MCF 10A (cell line): ENCODE measurements at regions not wholly inside any gene's neighbourhood (a gene's known extent, or its start where the extent isn't known, plus 50 kb on each side); places are given as distances from the start of the nearest gene placed in this dataset.
A peak's percentile ranks its signal among the peaks of the same experiment; 100 is the strongest.

Experiments used
- BruUV-seq: library from RNA; stranded (reverse); fragments of 400-500 nt; replicated peaks from 2 replicates; lab custom pipeline; 2021; lab: Mats Ljungman, UMichigan
- CTCF ChIA-PET: fragments of 300-600 bp; sonication (Branson Sonifier 250); formaldehyde crosslinking; extraction: SDS; loops from one replicate; lab custom pipeline; 2021; ENCODE audit warnings: antibody characterized with exemption, inconsistent platforms; lab: Yijun Ruan, JAX
- POLR2A ChIA-PET: fragments of 300-600, 350-650 bp; sonication (Branson Sonifier 250); formaldehyde crosslinking; extraction: SDS; loops from one replicate; lab custom pipeline; 2020; ENCODE audit warnings: antibody characterized with exemption, inconsistent platforms; lab: Yijun Ruan, JAX
- DNase-seq: peaks from one replicate; pipeline ENCODE4 v3.0.0-alpha.2; 2018; ENCODE audit not compliant: unreplicated experiment
- H3K27ac Mint-ChIP-seq: one replicate; pipeline ENCODE4 v1.8.0; 2022; ENCODE audit warnings: mild to moderate bottlenecking, low read depth, mixed read lengths; ENCODE audit not compliant: unreplicated experiment
- H3K27me3 Mint-ChIP-seq: one replicate; pipeline ENCODE4 v1.8.0; 2022; ENCODE audit warnings: mixed read lengths; ENCODE audit not compliant: insufficient read depth, unreplicated experiment
- H3K36me3 Mint-ChIP-seq: one replicate; pipeline ENCODE4 v1.8.0; 2022; ENCODE audit warnings: mild to moderate bottlenecking, moderate library complexity, mixed read lengths; ENCODE audit not compliant: insufficient read depth, unreplicated experiment
- H3K4me1 Mint-ChIP-seq: one replicate; pipeline ENCODE4 v1.8.0; 2022; ENCODE audit warnings: mixed read lengths; ENCODE audit not compliant: insufficient read depth, unreplicated experiment
- H3K4me3 Mint-ChIP-seq: one replicate; pipeline ENCODE4 v1.8.0; 2022; ENCODE audit warnings: mild to moderate bottlenecking, moderate library complexity, mixed read lengths; ENCODE audit not compliant: unreplicated experiment
- H3K9me3 Mint-ChIP-seq: one replicate; pipeline ENCODE4 v1.8.0; 2022; ENCODE audit warnings: mixed read lengths; ENCODE audit not compliant: unreplicated experiment
- intact Hi-C: fragments of 100-400 bp; cut with micrococcal nuclease; formaldehyde crosslinking; loops from 2 replicates; pipeline ENCODE4 v1.14.1; 2022
- TF ChIP-seq, protein P1 (sequence below): fragments of 200-600 bp; IDR thresholded peaks from one replicate; pipeline ENCODE4 v1.8.0; 2022; ENCODE audit warnings: antibody characterized with exemption, mild to moderate bottlenecking; ENCODE audit not compliant: unreplicated experiment

GRCh38 chr10:106185951-106186350, 978.6 kb downstream of the SORCS1 start:
- POLR2A ChIA-PET, result interaction anchor here (1.2 kb wide), 1 partner anchor 166 kb away, joined by 3 read pairs; no protein-coding TSS in a partner anchor
- CTCF ChIA-PET, result interaction anchor here (0.5 to 3.2 kb wide), 6 partner anchors 8 to 1779 kb away, joined by 3 to 32 read pairs (median 3); no protein-coding TSS in a partner anchor
- intact Hi-C loops, result no loop called here
- Mint-ChIP-seq H3K36me3 (no peaks in the 10 kb centered on the region), H3K9me3 (no peaks in the 10 kb centered on the region), H3K27me3 (no peaks in the 10 kb centered on the region), H3K4me3 (no peak overlapping the region), H3K27ac (no peak overlapping the region), H3K4me1 (peaks cover 25% of the 10 kb centered on the region)
- no TSS peak for BruUV-seq
- DNase-seq, result no peak
- TF ChIP-seq, protein P1, sequence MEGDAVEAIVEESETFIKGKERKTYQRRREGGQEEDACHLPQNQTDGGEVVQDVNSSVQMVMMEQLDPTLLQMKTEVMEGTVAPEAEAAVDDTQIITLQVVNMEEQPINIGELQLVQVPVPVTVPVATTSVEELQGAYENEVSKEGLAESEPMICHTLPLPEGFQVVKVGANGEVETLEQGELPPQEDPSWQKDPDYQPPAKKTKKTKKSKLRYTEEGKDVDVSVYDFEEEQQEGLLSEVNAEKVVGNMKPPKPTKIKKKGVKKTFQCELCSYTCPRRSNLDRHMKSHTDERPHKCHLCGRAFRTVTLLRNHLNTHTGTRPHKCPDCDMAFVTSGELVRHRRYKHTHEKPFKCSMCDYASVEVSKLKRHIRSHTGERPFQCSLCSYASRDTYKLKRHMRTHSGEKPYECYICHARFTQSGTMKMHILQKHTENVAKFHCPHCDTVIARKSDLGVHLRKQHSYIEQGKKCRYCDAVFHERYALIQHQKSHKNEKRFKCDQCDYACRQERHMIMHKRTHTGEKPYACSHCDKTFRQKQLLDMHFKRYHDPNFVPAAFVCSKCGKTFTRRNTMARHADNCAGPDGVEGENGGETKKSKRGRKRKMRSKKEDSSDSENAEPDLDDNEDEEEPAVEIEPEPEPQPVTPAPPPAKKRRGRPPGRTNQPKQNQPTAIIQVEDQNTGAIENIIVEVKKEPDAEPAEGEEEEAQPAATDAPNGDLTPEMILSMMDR, result no peak

GRCh38 chr10:106183041-106183440, 981.5 kb downstream of the SORCS1 start:
- ChIA-PET POLR2A (no interaction called here), CTCF (interaction anchor here (0.8 kb wide), 1 partner anchor 233 kb away, joined by 5 read pairs; no protein-coding TSS in a partner anchor)
- no peak overlapping the region for H3K4me3 Mint-ChIP-seq
- H3K36me3 Mint-ChIP-seq, result no peaks in the 10 kb centered on the region
- H3K27ac Mint-ChIP-seq, result no peak overlapping the region
- H3K9me3 Mint-ChIP-seq, result no peaks in the 10 kb centered on the region
- TF ChIP-seq, protein P1, result no peak
- DNase-seq, result no peak
- intact Hi-C loops, result no loop called here
- H3K27me3 Mint-ChIP-seq, result no peaks in the 10 kb centered on the region
- BruUV-seq, result no TSS peak
- H3K4me1 Mint-ChIP-seq, result peaks cover 16% of the 10 kb centered on the region

DNA sequence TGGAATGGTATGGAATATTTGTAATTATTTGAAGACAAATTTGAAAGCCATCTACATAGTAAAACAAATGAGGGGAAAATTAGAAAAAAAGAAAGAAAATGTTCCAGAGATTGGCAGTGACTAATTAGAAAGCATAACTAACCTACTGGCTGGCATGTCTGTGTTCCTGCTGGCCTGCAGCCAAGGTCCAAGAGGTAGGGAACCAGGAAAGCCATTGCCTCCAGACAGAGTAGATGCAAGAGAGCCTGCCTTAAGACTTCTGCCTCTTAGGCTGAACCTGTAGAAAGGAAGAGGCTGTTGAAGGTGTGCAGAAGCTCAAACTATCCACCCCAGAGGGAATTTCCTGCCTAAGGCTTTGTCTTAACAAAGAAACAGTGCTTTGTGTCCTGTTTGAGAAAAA, 982.0 kb downstream of the SORCS1 start:
- no peaks in the 10 kb centered on the region for H3K9me3 Mint-ChIP-seq
- no peak overlapping the region for H3K4me3 Mint-ChIP-seq
- POLR2A ChIA-PET, result no interaction called here
- peaks cover 12% of the 10 kb centered on the region for H3K4me1 Mint-ChIP-seq
- TF ChIP-seq, protein P1, result no peak
- no TSS peak for BruUV-seq
- CTCF ChIA-PET, result interaction anchor here (0.8 to 0.9 kb wide), 2 partner anchors 17 to 231 kb away, joined by 3 read pairs; no protein-coding TSS in a partner anchor
- DNase-seq, result peak; percentile 56
- no peak overlapping the region for H3K27ac Mint-ChIP-seq
- no peaks in the 10 kb centered on the region for H3K36me3 Mint-ChIP-seq
- no peaks in the 10 kb centered on the region for H3K27me3 Mint-ChIP-seq
- intact Hi-C loops, result no loop called here

DNA sequence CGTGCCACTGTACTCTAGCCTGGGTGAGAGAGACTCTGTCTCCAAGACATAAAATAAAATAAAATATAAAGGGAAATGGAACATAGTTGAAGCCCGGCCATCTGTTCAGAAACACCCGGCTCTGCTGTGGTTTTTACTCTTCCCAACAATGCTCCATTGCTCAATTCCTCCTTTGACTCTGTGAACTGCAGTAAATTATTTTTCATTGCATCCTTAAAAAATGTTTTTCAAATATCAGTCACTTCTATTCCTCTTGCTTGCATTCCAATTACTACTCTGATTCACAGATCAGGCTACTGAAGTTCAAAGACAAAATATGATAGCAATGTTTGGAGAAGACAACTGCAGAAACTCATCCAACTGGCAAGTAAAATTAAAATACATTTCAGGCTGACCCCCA, 983.0 kb downstream of the SORCS1 start:
- POLR2A ChIA-PET, result no interaction called here
- no peak overlapping the region for H3K4me3 Mint-ChIP-seq
- H3K4me1 Mint-ChIP-seq, result peaks cover 12% of the 10 kb centered on the region
- TF ChIP-seq, protein P1, result no peak
- no TSS peak for BruUV-seq
- no peaks in the 10 kb centered on the region for H3K9me3 Mint-ChIP-seq
- DNase-seq, result no peak
- intact Hi-C loops, result no loop called here
- CTCF ChIA-PET, result interaction anchor here (0.6 to 0.8 kb wide), 2 partner anchors 16 to 227 kb away, joined by 3 read pairs; no protein-coding TSS in a partner anchor
- no peaks in the 10 kb centered on the region for H3K36me3 Mint-ChIP-seq
- H3K27me3 Mint-ChIP-seq, result no peaks in the 10 kb centered on the region
- H3K27ac Mint-ChIP-seq, result no peak overlapping the region
